HCT116 (cell line): ENCODE measurements at regions not wholly inside any gene's neighbourhood (a gene's known extent, or its start where the extent isn't known, plus 50 kb on each side); places are given as distances from the start of the nearest gene placed in this dataset.

ENCODE experiments used
- CBX3 ChIP-seq: IDR thresholded peaks from 2 replicates; pipeline ENCODE4 v1.6.1; 2012; ENCODE audit warnings: low read depth
- TF ChIP-seq, protein P1 (sequence below), 3 experiments: fragments of 200-600 bp in 1 of 3; sonication (generic) in 1 of 3; IDR thresholded peaks in 2 of 3; conservative IDR thresholded peaks in 1 of 3; 2 replicates each; pipeline ENCODE4 v1.5.1; 2012 to 2017; ENCODE audit warnings: low read depth in 2 of 3, low read length in 2 of 3, antibody characterized with exemption in 1 of 3, borderline replicate concordance in 1 of 3, control low read depth in 1 of 3, mild to moderate bottlenecking in 1 of 3, mixed read lengths in 1 of 3, mixed run types in 1 of 3, moderate library complexity in 1 of 3; ENCODE audit not compliant: insufficient read depth in 1 of 3
- TF ChIP-seq, protein P2 (sequence below): IDR thresholded peaks from 2 replicates; pipeline ENCODE4 v1.6.1; 2011; ENCODE audit warnings: mild to moderate bottlenecking, low read length, moderate library complexity; ENCODE audit not compliant: insufficient replicate concordance; ENCODE audit errors: extremely low read depth
- TF ChIP-seq, protein P3 (sequence below): IDR thresholded peaks from 2 replicates; pipeline ENCODE4 v1.6.1; 2012

DNA sequence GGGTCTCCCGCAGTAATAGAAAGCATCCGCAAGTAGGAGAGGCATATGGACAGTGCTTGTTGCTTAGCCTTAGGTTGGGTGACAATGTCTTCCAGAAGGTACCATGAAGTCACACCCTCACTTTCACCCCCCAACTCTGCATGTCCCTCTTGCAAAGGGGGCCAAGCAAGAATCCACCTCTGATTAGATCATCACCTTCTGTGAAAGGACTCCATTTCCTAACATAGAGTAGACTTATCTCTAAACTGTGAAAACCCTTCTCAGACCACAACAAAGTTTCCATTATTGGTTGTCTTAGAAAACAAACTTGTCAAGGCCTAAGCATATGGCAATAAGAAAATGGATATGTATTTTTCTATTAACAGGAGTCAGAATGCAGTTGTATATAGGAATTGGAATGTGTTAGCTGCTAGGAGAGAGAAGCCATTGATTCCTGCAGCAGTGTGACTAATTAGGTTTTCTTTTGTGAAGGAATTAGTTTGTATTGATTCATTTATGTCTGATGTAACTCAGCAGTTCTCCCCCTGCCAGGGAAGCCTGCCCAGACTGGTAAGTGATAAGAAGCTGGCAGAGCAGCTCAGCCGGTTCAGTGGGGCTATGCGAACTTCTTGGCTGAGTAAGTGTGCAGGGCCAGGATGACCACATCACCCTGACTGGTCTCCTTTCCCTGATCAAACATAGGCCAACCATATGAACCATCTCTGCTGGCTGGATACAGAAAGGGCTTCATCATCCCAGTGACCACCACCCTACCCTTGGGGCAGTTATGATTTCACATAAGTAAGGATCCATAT lies 107.3 kb upstream of the CCDC196 start:
- TF ChIP-seq, protein P1, sequence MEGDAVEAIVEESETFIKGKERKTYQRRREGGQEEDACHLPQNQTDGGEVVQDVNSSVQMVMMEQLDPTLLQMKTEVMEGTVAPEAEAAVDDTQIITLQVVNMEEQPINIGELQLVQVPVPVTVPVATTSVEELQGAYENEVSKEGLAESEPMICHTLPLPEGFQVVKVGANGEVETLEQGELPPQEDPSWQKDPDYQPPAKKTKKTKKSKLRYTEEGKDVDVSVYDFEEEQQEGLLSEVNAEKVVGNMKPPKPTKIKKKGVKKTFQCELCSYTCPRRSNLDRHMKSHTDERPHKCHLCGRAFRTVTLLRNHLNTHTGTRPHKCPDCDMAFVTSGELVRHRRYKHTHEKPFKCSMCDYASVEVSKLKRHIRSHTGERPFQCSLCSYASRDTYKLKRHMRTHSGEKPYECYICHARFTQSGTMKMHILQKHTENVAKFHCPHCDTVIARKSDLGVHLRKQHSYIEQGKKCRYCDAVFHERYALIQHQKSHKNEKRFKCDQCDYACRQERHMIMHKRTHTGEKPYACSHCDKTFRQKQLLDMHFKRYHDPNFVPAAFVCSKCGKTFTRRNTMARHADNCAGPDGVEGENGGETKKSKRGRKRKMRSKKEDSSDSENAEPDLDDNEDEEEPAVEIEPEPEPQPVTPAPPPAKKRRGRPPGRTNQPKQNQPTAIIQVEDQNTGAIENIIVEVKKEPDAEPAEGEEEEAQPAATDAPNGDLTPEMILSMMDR (IDR thresholded peaks at IDR 0.05 in 2 of 3, conservative IDR thresholded peaks at IDR 0.05 in 1 of 3; ENCODE audit: borderline replicate concordance in 1 of 3, insufficient read depth in 1 of 3, low read depth in 2 of 3, low read length in 2 of 3), result no peak
- TF ChIP-seq, protein P2, sequence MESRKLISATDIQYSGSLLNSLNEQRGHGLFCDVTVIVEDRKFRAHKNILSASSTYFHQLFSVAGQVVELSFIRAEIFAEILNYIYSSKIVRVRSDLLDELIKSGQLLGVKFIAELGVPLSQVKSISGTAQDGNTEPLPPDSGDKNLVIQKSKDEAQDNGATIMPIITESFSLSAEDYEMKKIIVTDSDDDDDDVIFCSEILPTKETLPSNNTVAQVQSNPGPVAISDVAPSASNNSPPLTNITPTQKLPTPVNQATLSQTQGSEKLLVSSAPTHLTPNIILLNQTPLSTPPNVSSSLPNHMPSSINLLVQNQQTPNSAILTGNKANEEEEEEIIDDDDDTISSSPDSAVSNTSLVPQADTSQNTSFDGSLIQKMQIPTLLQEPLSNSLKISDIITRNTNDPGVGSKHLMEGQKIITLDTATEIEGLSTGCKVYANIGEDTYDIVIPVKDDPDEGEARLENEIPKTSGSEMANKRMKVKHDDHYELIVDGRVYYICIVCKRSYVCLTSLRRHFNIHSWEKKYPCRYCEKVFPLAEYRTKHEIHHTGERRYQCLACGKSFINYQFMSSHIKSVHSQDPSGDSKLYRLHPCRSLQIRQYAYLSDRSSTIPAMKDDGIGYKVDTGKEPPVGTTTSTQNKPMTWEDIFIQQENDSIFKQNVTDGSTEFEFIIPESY, result no peak
- TF ChIP-seq, protein P3, sequence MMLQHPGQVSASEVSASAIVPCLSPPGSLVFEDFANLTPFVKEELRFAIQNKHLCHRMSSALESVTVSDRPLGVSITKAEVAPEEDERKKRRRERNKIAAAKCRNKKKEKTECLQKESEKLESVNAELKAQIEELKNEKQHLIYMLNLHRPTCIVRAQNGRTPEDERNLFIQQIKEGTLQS, result no peak
- TF ChIP-seq CBX3, result no peak
